Right lobe of liver (tissue), 4 donors: ENCODE measurements at regions not wholly inside any gene's neighbourhood (a gene's known extent, or its start where the extent isn't known, plus 50 kb on each side); places are given as distances from the start of the nearest gene placed in this dataset.

ENCODE experiments used
- CTCF ChIP-seq, 4 donors: fragments of 200-600 bp in 3 of 4; fragments of 450-650 bp in 1 of 4; IDR thresholded peaks; one replicate each; pipeline versions ENCODE4 v1.5.1 to v1.8.0; 2016 to 2022; ENCODE audit warnings: antibody characterized with exemption in 4 of 4, mild to moderate bottlenecking in 2 of 4
- POLR2A ChIP-seq: fragments of 450-650 bp; IDR thresholded peaks from one replicate; pipeline ENCODE4 v1.6.1; 2017; ENCODE audit warnings: antibody characterized with exemption, mild to moderate bottlenecking
- donor health status: DM: no; HTN: no; CAD: no.
- donor health status: DM: no; HTN: no; CAD: no.
- donor health status: DM: no; HTN: yes; CAD: no.

- TF ChIP-seq CTCF (IDR thresholded peaks at IDR 0.05) (no peak), POLR2A (no peak)
Measured at GRCh38 chr13:82912564-82912963, 969.7 kb downstream of the SLITRK1 start.
